GM23338 (cell line): ENCODE measurements at regions not wholly inside any gene's neighbourhood (a gene's known extent, or its start where the extent isn't known, plus 50 kb on each side); places are given as distances from the start of the nearest gene placed in this dataset.

Source experiments
- ATAC-seq: fragments of 200-7000 bp; cut with Tn5 transposase; 3 replicates; pipeline ENCODE4 v1.9.1; 2020
- DNase-seq: peaks from one replicate; pipeline ENCODE4 v3.0.0-alpha.2; 2015; ENCODE audit warnings: low spot score
- H2AFZ ChIP-seq: fragments of 200-600 bp; sonication (generic); 2 replicates; pipeline ENCODE4 v1.8.0; 2016; ENCODE audit warnings: antibody characterized with exemption, mild to moderate bottlenecking, moderate library complexity
- H3F3A ChIP-seq: fragments of 200-600 bp; sonication (generic); replicated peaks from 2 replicates; pipeline ENCODE4 v1.8.0; 2017; ENCODE audit warnings: antibody characterized with exemption, mixed run types, low read depth
- H3K27ac ChIP-seq: fragments of 200-600 bp; sonication (generic); 2 replicates; pipeline ENCODE4 v1.6.1; 2016; ENCODE audit warnings: low read depth
- H3K27me3 ChIP-seq: fragments of 200-600 bp; sonication (generic); 2 replicates; pipeline ENCODE4 v1.8.0; 2016; ENCODE audit warnings: mild to moderate bottlenecking, mixed run types, moderate library complexity; ENCODE audit not compliant: insufficient read depth
- H3K36me3 ChIP-seq: fragments of 200-600 bp; sonication (generic); 2 replicates; pipeline ENCODE4 v1.8.0; 2016; ENCODE audit warnings: mild to moderate bottlenecking; ENCODE audit not compliant: insufficient read depth
- H3K4me1 ChIP-seq: fragments of 200-600 bp; sonication (generic); 2 replicates; pipeline ENCODE4 v1.8.0; 2016; ENCODE audit warnings: mild to moderate bottlenecking, moderate library complexity; ENCODE audit not compliant: insufficient read depth
- H3K4me2 ChIP-seq: fragments of 200-600 bp; sonication (generic); 2 replicates; pipeline ENCODE4 v1.7.1; 2017; ENCODE audit warnings: mixed run types
- H3K4me3 ChIP-seq: fragments of 200-600 bp; sonication (generic); 2 replicates; pipeline ENCODE4 v1.6.1; 2016; ENCODE audit warnings: mixed run types
- H3K79me2 ChIP-seq: fragments of 200-600 bp; sonication (generic); replicated peaks from 2 replicates; pipeline ENCODE4 v1.8.0; 2017; ENCODE audit warnings: mild to moderate bottlenecking; ENCODE audit not compliant: insufficient read depth
- H3K9me2 ChIP-seq: fragments of 200-600 bp; sonication (generic); 2 replicates; pipeline ENCODE4 v1.8.0; 2017; ENCODE audit not compliant: insufficient read depth
- H4K20me1 ChIP-seq: fragments of 200-600 bp; sonication (generic); replicated peaks from 2 replicates; pipeline ENCODE4 v1.8.0; 2017; ENCODE audit warnings: mild to moderate bottlenecking; ENCODE audit not compliant: insufficient read depth
- H3K27ac Mint-ChIP-seq: 2 replicates; pipeline ENCODE4 v1.8.0; 2020; ENCODE audit warnings: inconsistent platforms, mild to moderate bottlenecking, moderate library complexity, mixed read lengths
- H3K27me3 Mint-ChIP-seq: 3 replicates; pipeline ENCODE4 v1.8.0; 2022; ENCODE audit warnings: low read depth, mild to moderate bottlenecking, moderate library complexity, mixed read lengths, inconsistent platforms; ENCODE audit not compliant: insufficient read depth, poor library complexity
- H3K36me3 Mint-ChIP-seq: 3 replicates; pipeline ENCODE4 v1.8.0; 2021; ENCODE audit warnings: low read depth, mild to moderate bottlenecking, inconsistent platforms, moderate library complexity, mixed read lengths
- H3K4me1 Mint-ChIP-seq: 3 replicates; pipeline ENCODE4 v1.8.0; 2020; ENCODE audit warnings: mild to moderate bottlenecking, inconsistent platforms, mixed read lengths
- H3K4me3 Mint-ChIP-seq: 3 replicates; pipeline ENCODE4 v1.8.0; 2021; ENCODE audit warnings: moderate library complexity, mild to moderate bottlenecking, inconsistent platforms, mixed read lengths
- H3K9me3 Mint-ChIP-seq: 3 replicates; pipeline ENCODE4 v1.8.0; 2020; ENCODE audit warnings: moderate library complexity, mild to moderate bottlenecking, inconsistent platforms, mixed read lengths
- CREB1 ChIP-seq: fragments of 250-450 bp; sonication (Bioruptor Pico); IDR thresholded peaks from 2 replicates; pipeline ENCODE4 v1.5.0; 2020; ENCODE audit warnings: low read depth, mild to moderate bottlenecking, moderate library complexity
- EZH2 ChIP-seq: fragments of 200-600 bp; sonication (generic); IDR thresholded peaks from one replicate; pipeline ENCODE4 v1.8.0; 2017; ENCODE audit warnings: antibody characterized with exemption, mild to moderate bottlenecking, low read depth; ENCODE audit not compliant: unreplicated experiment
- EZH2phosphoT487 ChIP-seq: fragments of 200-600 bp; sonication (generic); IDR thresholded peaks from one replicate; pipeline ENCODE4 v1.8.1; 2018; ENCODE audit warnings: antibody characterized with exemption; ENCODE audit not compliant: unreplicated experiment
- JUNB ChIP-seq: IDR thresholded peaks from one replicate; pipeline ENCODE4 v1.6.1; 2016; ENCODE audit warnings: antibody characterized with exemption; ENCODE audit not compliant: unreplicated experiment
- NANOG ChIP-seq: IDR thresholded peaks from 2 replicates; pipeline ENCODE4 v1.6.1; 2016; ENCODE audit warnings: antibody characterized with exemption, borderline replicate concordance
- POLR2AphosphoS5 ChIP-seq: IDR thresholded peaks from 2 replicates; pipeline ENCODE4 v1.6.1; 2016; ENCODE audit warnings: antibody characterized with exemption, low read depth
- STAT1 ChIP-seq: IDR thresholded peaks from one replicate; pipeline ENCODE4 v1.6.1; 2016; ENCODE audit warnings: antibody characterized with exemption; ENCODE audit not compliant: unreplicated experiment
- ZNF114 ChIP-seq: fragments of 250-450 bp; sonication (Bioruptor Pico); IDR thresholded peaks from 2 replicates; pipeline ENCODE4 v1.5.0; 2020; ENCODE audit warnings: mild to moderate bottlenecking, moderate library complexity
- ZNF331 ChIP-seq: fragments of 250-450 bp; sonication (Bioruptor Pico); IDR thresholded peaks from 2 replicates; pipeline ENCODE4 v1.5.0; 2020; ENCODE audit warnings: low read depth, mild to moderate bottlenecking, moderate library complexity
- TF ChIP-seq, protein P1 (sequence below): fragments of 250-450 bp; sonication (Bioruptor Pico); IDR thresholded peaks from 2 replicates; pipeline ENCODE4 v1.5.0; 2020; ENCODE audit warnings: mild to moderate bottlenecking, moderate library complexity
- TF ChIP-seq, protein P2 (sequence below), 2 experiments: fragments of 200-600 bp in 1 of 2; sonication (generic) in 1 of 2; conservative IDR thresholded peaks; 2 replicates each; pipeline versions ENCODE4 v1.5.1 to v1.6.1; 2016 to 2017; ENCODE audit warnings: antibody characterized with exemption in 2 of 2, low read depth in 2 of 2, mild to moderate bottlenecking in 2 of 2, moderate library complexity in 1 of 2
- TF ChIP-seq, protein P3 (sequence below): IDR thresholded peaks from one replicate; pipeline ENCODE4 v1.6.1; 2018; ENCODE audit warnings: antibody characterized with exemption; ENCODE audit not compliant: unreplicated experiment
- TF ChIP-seq, protein P4 (sequence below): IDR thresholded peaks from 2 replicates; pipeline ENCODE4 v1.6.1; 2016; ENCODE audit warnings: antibody characterized with exemption

DNA sequence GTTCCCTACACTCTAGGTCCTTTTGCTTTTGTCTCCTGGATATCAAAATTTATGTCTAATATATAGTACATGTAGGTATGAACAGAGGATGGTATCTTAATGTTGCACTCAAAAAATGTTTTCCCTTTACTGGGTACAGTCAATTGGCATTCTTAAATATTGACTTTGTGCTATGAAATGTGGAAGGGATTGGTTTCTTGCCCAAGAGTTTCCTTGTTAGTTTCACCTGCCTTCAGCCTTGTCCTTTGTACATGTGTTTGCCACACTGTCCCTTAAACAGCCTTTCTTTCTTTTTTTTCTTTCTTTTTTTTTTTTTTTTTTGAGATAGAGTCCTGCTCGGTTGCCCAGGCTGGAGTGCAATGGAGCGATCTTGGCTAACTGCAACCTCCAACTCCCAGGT is 287.1 kb downstream of the SQOR start:
- Histone ChIP-seq H3K9me2 (peaks cover 12% of the 10 kb centered on the region), H4K20me1 (no peaks in the 10 kb centered on the region), H2AFZ (no peak overlapping the region), H3K4me3 (no peak overlapping the region), H3K4me1 (no peaks in the 10 kb centered on the region), H3K4me2 (no peak overlapping the region), H3K27me3 (no peaks in the 10 kb centered on the region), H3F3A (no peaks in the 10 kb centered on the region), H3K36me3 (no peaks in the 10 kb centered on the region), H3K27ac (no peak overlapping the region), H3K79me2 (no peaks in the 10 kb centered on the region)
- no peaks in the 10 kb centered on the region for H3K4me1 Mint-ChIP-seq
- TF ChIP-seq NANOG, result no peak
- no peak for TF ChIP-seq POLR2AphosphoS5
- TF ChIP-seq JUNB, result no peak
- TF ChIP-seq, protein P1, sequence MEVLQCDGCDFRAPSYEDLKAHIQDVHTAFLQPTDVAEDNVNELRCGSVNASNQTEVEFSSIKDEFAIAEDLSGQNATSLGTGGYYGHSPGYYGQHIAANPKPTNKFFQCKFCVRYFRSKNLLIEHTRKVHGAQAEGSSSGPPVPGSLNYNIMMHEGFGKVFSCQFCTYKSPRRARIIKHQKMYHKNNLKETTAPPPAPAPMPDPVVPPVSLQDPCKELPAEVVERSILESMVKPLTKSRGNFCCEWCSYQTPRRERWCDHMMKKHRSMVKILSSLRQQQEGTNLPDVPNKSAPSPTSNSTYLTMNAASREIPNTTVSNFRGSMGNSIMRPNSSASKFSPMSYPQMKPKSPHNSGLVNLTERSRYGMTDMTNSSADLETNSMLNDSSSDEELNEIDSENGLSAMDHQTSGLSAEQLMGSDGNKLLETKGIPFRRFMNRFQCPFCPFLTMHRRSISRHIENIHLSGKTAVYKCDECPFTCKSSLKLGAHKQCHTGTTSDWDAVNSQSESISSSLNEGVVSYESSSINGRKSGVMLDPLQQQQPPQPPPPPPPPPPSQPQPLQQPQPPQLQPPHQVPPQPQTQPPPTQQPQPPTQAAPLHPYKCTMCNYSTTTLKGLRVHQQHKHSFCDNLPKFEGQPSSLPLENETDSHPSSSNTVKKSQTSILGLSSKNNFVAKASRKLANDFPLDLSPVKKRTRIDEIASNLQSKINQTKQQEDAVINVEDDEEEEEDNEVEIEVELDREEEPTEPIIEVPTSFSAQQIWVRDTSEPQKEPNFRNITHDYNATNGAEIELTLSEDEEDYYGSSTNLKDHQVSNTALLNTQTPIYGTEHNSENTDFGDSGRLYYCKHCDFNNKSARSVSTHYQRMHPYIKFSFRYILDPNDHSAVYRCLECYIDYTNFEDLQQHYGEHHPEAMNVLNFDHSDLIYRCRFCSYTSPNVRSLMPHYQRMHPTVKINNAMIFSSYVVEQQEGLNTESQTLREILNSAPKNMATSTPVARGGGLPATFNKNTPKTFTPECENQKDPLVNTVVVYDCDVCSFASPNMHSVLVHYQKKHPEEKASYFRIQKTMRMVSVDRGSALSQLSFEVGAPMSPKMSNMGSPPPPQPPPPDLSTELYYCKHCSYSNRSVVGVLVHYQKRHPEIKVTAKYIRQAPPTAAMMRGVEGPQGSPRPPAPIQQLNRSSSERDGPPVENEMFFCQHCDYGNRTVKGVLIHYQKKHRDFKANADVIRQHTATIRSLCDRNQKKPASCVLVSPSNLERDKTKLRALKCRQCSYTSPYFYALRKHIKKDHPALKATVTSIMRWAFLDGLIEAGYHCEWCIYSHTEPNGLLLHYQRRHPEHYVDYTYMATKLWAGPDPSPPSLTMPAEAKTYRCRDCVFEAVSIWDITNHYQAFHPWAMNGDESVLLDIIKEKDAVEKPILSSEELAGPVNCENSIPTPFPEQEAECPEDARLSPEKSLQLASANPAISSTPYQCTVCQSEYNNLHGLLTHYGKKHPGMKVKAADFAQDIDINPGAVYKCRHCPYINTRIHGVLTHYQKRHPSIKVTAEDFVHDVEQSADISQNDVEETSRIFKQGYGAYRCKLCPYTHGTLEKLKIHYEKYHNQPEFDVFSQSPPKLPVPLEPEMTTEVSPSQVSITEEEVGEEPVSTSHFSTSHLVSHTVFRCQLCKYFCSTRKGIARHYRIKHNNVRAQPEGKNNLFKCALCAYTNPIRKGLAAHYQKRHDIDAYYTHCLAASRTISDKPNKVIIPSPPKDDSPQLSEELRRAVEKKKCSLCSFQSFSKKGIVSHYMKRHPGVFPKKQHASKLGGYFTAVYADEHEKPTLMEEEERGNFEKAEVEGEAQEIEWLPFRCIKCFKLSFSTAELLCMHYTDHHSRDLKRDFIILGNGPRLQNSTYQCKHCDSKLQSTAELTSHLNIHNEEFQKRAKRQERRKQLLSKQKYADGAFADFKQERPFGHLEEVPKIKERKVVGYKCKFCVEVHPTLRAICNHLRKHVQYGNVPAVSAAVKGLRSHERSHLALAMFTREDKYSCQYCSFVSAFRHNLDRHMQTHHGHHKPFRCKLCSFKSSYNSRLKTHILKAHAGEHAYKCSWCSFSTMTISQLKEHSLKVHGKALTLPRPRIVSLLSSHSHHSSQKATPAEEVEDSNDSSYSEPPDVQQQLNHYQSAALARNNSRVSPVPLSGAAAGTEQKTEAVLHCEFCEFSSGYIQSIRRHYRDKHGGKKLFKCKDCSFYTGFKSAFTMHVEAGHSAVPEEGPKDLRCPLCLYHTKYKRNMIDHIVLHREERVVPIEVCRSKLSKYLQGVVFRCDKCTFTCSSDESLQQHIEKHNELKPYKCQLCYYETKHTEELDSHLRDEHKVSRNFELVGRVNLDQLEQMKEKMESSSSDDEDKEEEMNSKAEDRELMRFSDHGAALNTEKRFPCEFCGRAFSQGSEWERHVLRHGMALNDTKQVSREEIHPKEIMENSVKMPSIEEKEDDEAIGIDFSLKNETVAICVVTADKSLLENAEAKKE (CRISPR knock-in tag), result no peak
- no peak for TF ChIP-seq ZNF331 (CRISPR knock-in tag)
- no peak for TF ChIP-seq STAT1
- TF ChIP-seq EZH2, result no peak
- TF ChIP-seq, protein P2, sequence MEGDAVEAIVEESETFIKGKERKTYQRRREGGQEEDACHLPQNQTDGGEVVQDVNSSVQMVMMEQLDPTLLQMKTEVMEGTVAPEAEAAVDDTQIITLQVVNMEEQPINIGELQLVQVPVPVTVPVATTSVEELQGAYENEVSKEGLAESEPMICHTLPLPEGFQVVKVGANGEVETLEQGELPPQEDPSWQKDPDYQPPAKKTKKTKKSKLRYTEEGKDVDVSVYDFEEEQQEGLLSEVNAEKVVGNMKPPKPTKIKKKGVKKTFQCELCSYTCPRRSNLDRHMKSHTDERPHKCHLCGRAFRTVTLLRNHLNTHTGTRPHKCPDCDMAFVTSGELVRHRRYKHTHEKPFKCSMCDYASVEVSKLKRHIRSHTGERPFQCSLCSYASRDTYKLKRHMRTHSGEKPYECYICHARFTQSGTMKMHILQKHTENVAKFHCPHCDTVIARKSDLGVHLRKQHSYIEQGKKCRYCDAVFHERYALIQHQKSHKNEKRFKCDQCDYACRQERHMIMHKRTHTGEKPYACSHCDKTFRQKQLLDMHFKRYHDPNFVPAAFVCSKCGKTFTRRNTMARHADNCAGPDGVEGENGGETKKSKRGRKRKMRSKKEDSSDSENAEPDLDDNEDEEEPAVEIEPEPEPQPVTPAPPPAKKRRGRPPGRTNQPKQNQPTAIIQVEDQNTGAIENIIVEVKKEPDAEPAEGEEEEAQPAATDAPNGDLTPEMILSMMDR (conservative IDR thresholded peaks at IDR 0.05; ENCODE audit: low read depth in 2 of 2), result no peak
- TF ChIP-seq CREB1 (CRISPR knock-in tag), result no peak
- TF ChIP-seq, protein P3, sequence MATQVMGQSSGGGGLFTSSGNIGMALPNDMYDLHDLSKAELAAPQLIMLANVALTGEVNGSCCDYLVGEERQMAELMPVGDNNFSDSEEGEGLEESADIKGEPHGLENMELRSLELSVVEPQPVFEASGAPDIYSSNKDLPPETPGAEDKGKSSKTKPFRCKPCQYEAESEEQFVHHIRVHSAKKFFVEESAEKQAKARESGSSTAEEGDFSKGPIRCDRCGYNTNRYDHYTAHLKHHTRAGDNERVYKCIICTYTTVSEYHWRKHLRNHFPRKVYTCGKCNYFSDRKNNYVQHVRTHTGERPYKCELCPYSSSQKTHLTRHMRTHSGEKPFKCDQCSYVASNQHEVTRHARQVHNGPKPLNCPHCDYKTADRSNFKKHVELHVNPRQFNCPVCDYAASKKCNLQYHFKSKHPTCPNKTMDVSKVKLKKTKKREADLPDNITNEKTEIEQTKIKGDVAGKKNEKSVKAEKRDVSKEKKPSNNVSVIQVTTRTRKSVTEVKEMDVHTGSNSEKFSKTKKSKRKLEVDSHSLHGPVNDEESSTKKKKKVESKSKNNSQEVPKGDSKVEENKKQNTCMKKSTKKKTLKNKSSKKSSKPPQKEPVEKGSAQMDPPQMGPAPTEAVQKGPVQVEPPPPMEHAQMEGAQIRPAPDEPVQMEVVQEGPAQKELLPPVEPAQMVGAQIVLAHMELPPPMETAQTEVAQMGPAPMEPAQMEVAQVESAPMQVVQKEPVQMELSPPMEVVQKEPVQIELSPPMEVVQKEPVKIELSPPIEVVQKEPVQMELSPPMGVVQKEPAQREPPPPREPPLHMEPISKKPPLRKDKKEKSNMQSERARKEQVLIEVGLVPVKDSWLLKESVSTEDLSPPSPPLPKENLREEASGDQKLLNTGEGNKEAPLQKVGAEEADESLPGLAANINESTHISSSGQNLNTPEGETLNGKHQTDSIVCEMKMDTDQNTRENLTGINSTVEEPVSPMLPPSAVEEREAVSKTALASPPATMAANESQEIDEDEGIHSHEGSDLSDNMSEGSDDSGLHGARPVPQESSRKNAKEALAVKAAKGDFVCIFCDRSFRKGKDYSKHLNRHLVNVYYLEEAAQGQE, result no peak
- TF ChIP-seq ZNF114 (CRISPR knock-in tag), result no peak
- TF ChIP-seq, protein P4, sequence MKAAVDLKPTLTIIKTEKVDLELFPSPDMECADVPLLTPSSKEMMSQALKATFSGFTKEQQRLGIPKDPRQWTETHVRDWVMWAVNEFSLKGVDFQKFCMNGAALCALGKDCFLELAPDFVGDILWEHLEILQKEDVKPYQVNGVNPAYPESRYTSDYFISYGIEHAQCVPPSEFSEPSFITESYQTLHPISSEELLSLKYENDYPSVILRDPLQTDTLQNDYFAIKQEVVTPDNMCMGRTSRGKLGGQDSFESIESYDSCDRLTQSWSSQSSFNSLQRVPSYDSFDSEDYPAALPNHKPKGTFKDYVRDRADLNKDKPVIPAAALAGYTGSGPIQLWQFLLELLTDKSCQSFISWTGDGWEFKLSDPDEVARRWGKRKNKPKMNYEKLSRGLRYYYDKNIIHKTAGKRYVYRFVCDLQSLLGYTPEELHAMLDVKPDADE, result no peak
- no peak for TF ChIP-seq EZH2phosphoT487
- H3K27ac Mint-ChIP-seq, result no peak overlapping the region
- peaks cover 6% of the 10 kb centered on the region for H3K27me3 Mint-ChIP-seq
- no peak for ATAC-seq
- H3K36me3 Mint-ChIP-seq, result peaks cover 3% of the 10 kb centered on the region; the same call in 1 of the 3 replicates
- no peak overlapping the region for H3K4me3 Mint-ChIP-seq
- H3K9me3 Mint-ChIP-seq, result peaks cover 92% of the 10 kb centered on the region
- no peak for DNase-seq
